ENCODE measurements at regions not wholly inside any gene's neighbourhood (a gene's known extent, or its start where the extent isn't known, plus 50 kb on each side); places are given as distances from the start of the nearest gene placed in this dataset.
"Not testable (repeated sequence)": the region's sequence is repeated elsewhere in the genome, so short reads cannot be mapped to it uniquely, and the experiment has no call there.

DNA sequence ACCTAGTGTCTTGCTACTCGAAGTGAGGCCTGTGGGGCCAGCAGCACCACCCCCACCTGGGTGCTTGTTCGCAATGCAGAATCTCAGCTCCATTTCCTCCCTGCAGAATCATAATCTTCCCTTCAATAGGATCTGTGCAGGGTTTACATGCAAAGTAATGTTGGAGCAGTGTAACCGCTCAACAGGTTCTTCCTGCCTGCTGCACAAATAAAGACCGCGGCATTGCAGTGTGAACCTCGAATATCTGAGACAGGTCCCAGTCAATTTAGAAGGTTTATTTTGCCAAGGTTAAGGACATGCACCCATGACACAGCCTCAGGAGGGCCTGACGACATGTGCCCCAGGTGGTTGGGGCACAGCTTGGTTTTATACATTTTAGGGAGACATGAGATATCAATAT, 119.2 kb downstream of the TLR5 start:
- peaks cover 61% of the 10 kb centered on the region for H3K4me1 Mint-ChIP-seq (ENCODE audit: unreplicated experiment)
- TF ChIP-seq, protein P1, sequence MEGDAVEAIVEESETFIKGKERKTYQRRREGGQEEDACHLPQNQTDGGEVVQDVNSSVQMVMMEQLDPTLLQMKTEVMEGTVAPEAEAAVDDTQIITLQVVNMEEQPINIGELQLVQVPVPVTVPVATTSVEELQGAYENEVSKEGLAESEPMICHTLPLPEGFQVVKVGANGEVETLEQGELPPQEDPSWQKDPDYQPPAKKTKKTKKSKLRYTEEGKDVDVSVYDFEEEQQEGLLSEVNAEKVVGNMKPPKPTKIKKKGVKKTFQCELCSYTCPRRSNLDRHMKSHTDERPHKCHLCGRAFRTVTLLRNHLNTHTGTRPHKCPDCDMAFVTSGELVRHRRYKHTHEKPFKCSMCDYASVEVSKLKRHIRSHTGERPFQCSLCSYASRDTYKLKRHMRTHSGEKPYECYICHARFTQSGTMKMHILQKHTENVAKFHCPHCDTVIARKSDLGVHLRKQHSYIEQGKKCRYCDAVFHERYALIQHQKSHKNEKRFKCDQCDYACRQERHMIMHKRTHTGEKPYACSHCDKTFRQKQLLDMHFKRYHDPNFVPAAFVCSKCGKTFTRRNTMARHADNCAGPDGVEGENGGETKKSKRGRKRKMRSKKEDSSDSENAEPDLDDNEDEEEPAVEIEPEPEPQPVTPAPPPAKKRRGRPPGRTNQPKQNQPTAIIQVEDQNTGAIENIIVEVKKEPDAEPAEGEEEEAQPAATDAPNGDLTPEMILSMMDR (IDR thresholded peaks at IDR 0.05; ENCODE audit: unreplicated experiment): no peak
- peaks cover 12% of the 10 kb centered on the region for H3K27me3 Mint-ChIP-seq (ENCODE audit: unreplicated experiment)
- H3K27ac Mint-ChIP-seq (ENCODE audit: unreplicated experiment): no peak overlapping the region
- DNase-seq (ENCODE audit: low spot score): no peak
- peaks cover 46% of the 10 kb centered on the region for H3K36me3 Mint-ChIP-seq (ENCODE audit: low read depth, unreplicated experiment)
- no peaks in the 10 kb centered on the region for H3K9me3 Mint-ChIP-seq (ENCODE audit: unreplicated experiment)
- peak overlapping the region; percentile 79 for H3K4me3 Mint-ChIP-seq (ENCODE audit: unreplicated experiment)

DNA sequence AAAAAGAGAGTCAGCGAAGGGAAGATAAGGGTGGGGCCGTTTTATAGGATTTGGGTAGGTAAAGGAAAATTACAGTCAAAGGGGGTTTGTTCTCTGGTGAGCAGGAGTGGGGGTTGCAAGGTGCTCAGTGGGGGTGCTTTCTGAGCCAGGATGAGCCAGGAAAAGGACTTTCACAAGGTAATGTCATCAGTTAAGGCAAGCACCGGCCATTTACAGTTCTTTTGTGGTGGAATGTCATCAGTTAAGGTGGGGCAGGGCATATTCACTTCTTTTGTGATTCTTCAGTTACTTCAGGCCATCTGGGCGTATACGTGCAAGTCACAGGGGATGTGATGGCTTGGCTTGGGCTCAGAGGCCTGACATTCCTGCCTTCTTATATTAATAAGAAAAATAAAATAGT, 118.6 kb downstream of the TLR5 start:
- not testable (repeated sequence) for H3K9me3 Mint-ChIP-seq (ENCODE audit: unreplicated experiment); DNase-seq (ENCODE audit: low spot score)
- Mint-ChIP-seq H3K27me3 (ENCODE audit: unreplicated experiment) (peaks cover 10% of the 10 kb centered on the region), H3K4me1 (ENCODE audit: unreplicated experiment) (peaks cover 60% of the 10 kb centered on the region), H3K4me3 (ENCODE audit: unreplicated experiment) (peak overlapping the region; percentile 79), H3K36me3 (ENCODE audit: low read depth, unreplicated experiment) (peaks cover 46% of the 10 kb centered on the region), H3K27ac (ENCODE audit: unreplicated experiment) (peak overlapping the region; percentile 54)

DNA sequence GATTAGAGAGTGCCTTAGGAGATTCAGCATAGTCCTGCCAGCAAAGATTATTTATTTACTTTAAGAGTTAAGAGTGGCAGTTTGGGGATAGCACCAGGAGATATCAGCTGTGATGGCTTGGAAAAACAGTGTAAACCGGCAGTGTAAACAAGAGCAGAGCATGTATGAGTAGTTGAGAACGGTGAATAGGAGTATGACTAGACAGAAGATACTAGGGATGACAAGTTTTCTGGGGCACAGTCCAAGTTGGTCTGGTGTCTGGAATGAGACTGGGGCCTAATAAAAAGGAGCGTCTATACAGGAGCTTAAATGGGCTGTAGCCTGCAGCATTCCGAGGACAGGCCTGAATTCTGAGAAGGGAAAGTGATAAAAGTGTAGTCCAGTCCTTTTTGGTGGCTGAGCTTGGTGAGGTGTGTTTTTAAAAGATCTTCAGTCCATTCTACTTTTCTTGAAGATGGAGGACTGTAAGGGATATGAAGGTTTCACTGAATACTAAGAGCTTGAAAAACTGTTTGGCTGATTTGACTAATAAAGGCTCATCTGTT, 117.8 kb downstream of the TLR5 start:
- not testable (repeated sequence) for H3K9me3 Mint-ChIP-seq (ENCODE audit: unreplicated experiment); DNase-seq (ENCODE audit: low spot score)
- Mint-ChIP-seq H3K27ac (ENCODE audit: unreplicated experiment) (peak overlapping the region; percentile 55), H3K4me1 (ENCODE audit: unreplicated experiment) (peaks cover 61% of the 10 kb centered on the region), H3K27me3 (ENCODE audit: unreplicated experiment) (peaks cover 13% of the 10 kb centered on the region), H3K4me3 (ENCODE audit: unreplicated experiment) (peak overlapping the region; percentile 79), H3K36me3 (ENCODE audit: low read depth, unreplicated experiment) (peaks cover 39% of the 10 kb centered on the region)

DNA sequence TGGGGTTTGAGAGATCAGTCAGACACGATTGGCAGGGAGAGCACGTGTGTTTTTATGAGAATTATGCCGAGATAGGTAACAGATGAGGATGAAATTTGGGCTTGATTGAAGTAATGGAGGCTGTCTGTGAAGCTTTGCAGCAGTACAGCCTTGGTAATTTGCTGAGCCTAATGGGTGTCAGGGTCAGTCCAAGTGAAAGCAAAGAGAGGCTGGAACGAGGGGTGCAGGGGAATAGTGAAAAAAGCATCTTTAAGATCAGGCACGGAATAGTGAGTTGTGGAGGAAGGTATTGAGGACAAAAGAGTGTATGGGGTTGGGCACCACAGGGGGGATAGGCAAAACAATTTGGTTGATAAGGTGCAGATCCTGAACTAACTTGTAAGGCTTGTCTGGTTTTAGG, 116.4 kb downstream of the TLR5 start:
- H3K4me3 Mint-ChIP-seq (ENCODE audit: unreplicated experiment): peak overlapping the region; percentile 93

DNA sequence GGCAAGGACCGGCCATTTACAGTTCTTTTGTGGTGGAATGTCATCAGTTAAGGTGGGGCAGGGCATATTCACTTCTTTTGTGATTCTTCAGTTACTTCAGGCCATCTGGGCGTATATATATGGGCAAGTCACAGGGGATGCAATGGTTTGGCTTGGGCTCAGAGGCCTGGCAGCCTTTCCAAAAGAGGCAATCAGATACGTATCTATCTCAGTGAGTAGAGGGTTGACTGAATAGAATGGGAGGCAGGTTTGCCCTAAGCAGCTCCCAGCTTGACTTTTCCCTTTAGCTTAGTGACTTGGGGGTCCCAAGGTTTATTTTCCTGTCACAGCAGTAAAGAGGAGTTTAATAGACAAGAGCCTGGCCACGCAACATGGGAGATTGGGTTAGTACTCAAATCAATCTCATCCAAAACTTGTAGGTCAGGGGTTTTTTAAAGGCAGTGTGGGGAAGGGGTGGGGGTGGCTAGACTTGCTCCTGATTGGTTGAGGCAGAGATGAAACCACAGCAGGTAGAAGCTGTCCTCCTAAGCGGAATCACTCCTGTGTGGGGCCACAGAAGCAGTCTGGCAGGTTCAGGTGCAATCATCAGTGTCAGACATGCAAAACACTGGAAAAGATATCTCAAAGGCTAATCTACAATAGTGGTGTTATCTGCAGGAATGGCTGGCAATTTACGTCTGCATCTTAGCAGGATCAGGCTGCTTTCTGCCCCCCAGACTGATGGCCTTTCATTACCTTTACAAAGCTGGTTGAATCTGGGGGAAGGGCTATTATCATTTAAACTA, 112.9 kb downstream of the TLR5 start:
- Mint-ChIP-seq H3K27ac (ENCODE audit: unreplicated experiment) (peak overlapping the region; percentile 52), H3K36me3 (ENCODE audit: low read depth, unreplicated experiment) (peaks cover 28% of the 10 kb centered on the region), H3K27me3 (ENCODE audit: unreplicated experiment) (peaks cover 7% of the 10 kb centered on the region), H3K4me3 (ENCODE audit: unreplicated experiment) (peak overlapping the region; percentile 95), H3K9me3 (ENCODE audit: unreplicated experiment) (no peaks in the 10 kb centered on the region), H3K4me1 (ENCODE audit: unreplicated experiment) (peaks cover 45% of the 10 kb centered on the region)
- no peak for DNase-seq (ENCODE audit: low spot score)
- TF ChIP-seq, protein P1 (IDR thresholded peaks at IDR 0.05; ENCODE audit: unreplicated experiment): no peak

More for the DNA sequence above, 116.4 kb downstream of the TLR5 start:
- not testable (repeated sequence) for H3K9me3 Mint-ChIP-seq (ENCODE audit: unreplicated experiment); DNase-seq (ENCODE audit: low spot score)
- H3K27me3 Mint-ChIP-seq (ENCODE audit: unreplicated experiment): peaks cover 13% of the 10 kb centered on the region
- peaks cover 67% of the 10 kb centered on the region for H3K4me1 Mint-ChIP-seq (ENCODE audit: unreplicated experiment)
- H3K36me3 Mint-ChIP-seq (ENCODE audit: low read depth, unreplicated experiment): peaks cover 39% of the 10 kb centered on the region
- H3K27ac Mint-ChIP-seq (ENCODE audit: unreplicated experiment): peak overlapping the region; percentile 64

DNA sequence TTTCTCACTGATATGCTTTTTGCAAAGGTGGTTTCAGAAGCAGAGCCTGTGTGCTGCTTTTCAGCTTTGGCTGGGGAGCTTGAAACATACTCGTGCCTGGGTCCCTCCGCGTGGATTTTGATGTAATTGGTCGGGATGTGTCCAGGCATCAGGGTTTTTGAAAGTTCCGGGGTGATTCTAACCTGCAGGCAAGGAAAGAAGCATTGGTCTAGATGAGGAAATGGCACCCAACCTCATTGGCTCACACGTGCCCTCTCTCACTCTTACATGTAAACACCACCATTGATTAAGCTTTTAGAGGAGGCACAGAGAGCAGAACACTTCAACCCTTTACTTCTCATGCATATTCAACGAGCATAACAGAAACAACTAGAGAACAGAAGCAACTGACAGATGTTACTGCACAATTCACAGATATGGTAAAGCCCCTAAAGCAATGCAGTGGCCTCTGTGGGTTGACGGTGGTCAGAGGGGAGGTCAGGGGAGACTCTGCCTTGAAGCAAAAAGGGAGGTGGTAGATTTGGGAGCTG, 112.1 kb downstream of the TLR5 start:
- Mint-ChIP-seq H3K4me1 (ENCODE audit: unreplicated experiment) (peaks cover 41% of the 10 kb centered on the region), H3K36me3 (ENCODE audit: low read depth, unreplicated experiment) (peaks cover 25% of the 10 kb centered on the region), H3K27ac (ENCODE audit: unreplicated experiment) (no peak overlapping the region), H3K27me3 (ENCODE audit: unreplicated experiment) (peaks cover 7% of the 10 kb centered on the region), H3K4me3 (ENCODE audit: unreplicated experiment) (no peak overlapping the region), H3K9me3 (ENCODE audit: unreplicated experiment) (no peaks in the 10 kb centered on the region)
- no peak for DNase-seq (ENCODE audit: low spot score)
- TF ChIP-seq, protein P1 (IDR thresholded peaks at IDR 0.05; ENCODE audit: unreplicated experiment): no peak
